GM12872 (cell line): ENCODE measurements at regions not wholly inside any gene's neighbourhood (a gene's known extent, or its start where the extent isn't known, plus 50 kb on each side); places are given as distances from the start of the nearest gene placed in this dataset.

ENCODE experiments used
- TF ChIP-seq, protein P1 (sequence below): IDR thresholded peaks from 3 replicates; pipeline ENCODE4 v1.5.1; 2011; ENCODE audit warnings: low read depth, mild to moderate bottlenecking, low read length, moderate library complexity; ENCODE audit not compliant: insufficient read depth

DNA sequence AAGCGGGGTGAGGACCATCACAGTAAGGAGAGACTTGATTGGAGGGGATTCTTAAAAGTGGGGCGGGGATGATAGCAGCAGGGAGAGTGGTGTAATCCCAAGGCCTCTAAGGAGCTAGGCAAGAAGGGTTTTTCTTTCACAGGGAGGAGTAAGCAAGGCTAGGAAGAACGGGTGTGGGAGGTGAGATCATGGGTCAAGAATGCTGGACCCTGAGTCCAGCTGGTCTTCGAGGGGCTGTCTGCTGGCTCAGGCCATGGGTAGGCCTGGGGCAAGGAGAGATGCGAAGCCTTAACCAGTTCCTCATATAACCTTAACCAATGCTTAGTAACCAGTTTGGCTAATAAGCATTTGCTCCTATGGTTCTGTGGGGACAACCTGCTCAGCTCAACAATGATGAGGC lies 599.1 kb downstream of the NPHP4 start:
- TF ChIP-seq, protein P1, sequence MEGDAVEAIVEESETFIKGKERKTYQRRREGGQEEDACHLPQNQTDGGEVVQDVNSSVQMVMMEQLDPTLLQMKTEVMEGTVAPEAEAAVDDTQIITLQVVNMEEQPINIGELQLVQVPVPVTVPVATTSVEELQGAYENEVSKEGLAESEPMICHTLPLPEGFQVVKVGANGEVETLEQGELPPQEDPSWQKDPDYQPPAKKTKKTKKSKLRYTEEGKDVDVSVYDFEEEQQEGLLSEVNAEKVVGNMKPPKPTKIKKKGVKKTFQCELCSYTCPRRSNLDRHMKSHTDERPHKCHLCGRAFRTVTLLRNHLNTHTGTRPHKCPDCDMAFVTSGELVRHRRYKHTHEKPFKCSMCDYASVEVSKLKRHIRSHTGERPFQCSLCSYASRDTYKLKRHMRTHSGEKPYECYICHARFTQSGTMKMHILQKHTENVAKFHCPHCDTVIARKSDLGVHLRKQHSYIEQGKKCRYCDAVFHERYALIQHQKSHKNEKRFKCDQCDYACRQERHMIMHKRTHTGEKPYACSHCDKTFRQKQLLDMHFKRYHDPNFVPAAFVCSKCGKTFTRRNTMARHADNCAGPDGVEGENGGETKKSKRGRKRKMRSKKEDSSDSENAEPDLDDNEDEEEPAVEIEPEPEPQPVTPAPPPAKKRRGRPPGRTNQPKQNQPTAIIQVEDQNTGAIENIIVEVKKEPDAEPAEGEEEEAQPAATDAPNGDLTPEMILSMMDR = no peak

DNA sequence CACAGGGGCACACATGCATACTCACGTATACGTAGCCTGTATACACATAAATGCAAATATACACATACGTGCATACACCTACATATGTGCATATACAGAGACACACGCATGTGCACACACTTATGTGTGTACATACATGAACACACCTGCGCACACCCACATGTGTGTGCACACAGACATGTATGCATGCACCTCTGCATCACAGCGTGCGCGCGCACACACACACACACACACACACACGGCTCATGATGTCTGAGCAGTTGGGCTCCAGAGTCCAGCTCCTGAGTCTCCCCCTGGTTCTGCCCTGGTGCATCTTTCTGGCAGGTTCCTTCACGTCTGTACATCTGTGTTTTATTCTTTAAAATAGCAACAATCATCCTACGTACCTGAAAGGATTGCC lies 600.5 kb downstream of the NPHP4 start:
- TF ChIP-seq, protein P1 = no peak

DNA sequence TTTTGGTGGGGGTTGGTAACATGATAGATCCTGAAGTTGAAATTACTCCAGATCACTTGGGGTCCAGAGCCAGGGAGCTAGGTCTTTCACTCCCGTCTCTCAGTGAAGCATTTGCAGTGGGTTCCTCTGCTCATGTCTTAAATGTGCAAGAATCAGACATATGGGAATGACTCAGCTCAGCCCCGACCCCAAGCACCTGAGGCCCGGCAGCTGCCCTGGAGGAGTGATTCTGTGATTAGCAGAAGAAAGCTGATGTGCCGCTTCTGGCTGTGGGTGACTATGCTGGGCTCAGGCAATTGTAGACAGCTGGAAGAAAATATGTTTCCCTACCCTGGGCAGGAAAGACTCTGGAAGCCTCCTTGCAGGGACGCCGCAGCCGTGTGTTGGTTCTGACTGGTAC lies 601.7 kb downstream of the NPHP4 start:
- TF ChIP-seq, protein P1 = no peak

DNA sequence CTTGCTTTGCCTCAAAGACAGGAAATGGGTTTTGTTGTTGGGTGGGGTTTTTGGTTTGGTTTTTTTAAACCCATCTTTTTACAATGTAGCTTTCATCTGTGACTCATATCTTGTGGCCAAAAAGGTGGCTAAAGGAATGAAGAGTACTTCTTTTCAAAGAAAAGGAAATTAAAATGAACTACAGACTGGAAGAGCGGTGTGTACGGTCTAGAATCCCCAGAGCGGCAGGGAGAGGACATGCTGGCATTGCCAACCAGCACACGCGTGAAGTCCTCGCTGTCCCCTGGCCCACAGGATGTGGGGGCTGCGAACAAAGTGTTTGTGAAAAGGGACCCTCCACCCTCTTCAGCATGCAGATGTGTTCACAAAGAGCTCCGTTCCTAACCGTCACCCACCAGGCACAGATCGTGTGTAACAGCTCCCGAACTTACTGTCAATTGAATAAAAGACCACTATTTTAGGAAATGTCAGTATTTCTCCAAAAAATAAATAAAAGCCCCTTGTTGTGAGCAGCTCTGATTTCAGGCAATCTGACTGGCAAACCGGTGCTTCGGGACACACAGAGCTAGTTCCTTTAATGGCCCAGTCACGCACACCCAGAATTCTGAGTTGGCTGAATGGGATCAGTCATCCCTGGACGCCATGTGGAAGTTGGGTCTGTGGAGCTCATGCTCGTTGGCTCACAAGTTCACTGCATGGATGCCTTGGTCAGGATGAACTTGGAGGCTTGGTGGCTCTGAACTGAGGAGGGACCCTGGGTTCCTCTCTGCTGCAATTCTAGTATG lies 602.9 kb downstream of the NPHP4 start:
- TF ChIP-seq, protein P1 = no peak

DNA sequence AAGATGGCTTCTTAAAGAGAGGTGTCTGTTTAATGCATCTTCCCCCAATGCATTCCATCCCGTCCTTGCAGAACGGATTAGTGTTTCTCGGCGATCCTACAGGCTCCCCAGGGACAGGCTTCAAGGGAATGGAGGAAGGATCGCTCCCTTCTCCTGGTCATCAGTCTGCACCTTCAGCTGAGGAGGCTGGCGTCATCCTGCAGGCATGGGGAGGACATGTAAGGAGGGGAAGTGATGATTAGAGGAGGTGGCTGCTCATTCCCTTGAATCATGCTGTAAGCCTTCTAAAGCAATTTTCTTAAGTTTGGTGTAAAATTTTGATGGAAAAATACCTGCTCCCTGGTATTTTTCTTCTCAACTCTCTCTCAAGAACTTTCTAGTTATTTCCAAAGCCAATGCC lies 603.6 kb downstream of the NPHP4 start:
- TF ChIP-seq, protein P1 = no peak

DNA sequence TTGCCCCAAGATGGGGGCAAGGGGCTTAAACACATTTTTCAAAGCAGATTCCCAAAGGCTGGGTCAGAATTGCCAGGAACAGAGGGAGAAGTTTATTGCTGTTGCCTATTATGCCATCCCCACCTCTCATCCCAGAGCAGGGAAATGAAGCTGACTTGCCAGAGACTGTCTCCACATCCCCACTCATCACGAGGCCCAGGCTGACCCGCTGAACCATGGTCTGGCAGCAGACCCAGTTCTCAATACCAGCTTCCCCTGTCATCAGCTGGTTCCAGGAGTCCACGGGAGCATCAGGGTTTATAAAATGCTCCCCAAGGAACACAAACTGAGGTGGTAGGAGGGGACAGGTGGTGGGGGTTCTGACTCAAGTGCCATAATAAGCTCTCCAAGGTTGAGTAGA lies 605.9 kb downstream of the NPHP4 start:
- TF ChIP-seq, protein P1 = no peak

DNA sequence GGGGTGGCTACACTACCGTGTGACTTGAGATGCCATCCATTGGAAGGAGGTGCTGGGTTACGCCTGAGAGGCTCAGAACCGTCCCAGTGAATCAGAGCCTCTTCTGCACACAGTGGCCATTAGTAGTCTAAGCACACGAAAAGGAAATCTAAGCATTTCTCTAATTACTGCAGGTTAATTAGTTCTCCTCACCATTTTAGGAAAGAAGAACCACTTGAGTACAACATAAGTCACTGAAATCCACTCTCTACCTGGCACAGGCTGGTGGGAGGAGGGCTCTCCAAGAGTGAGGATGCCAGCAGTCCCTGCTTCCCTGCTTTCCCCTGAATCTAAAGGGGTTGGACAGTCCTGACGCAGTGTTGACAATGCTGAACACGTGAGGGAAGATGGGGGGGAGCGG lies 606.3 kb downstream of the NPHP4 start:
- TF ChIP-seq, protein P1 = no peak
